Chondrocyte (in vitro differentiated cells): ENCODE measurements at regions not wholly inside any gene's neighbourhood (a gene's known extent, or its start where the extent isn't known, plus 50 kb on each side); places are given as distances from the start of the nearest gene placed in this dataset.

ENCODE experiments used
- DNase-seq: peaks from one replicate; pipeline ENCODE4 v3.0.0; 2021; ENCODE audit warnings: mixed read lengths, low spot score
- H3K27ac Mint-ChIP-seq: one replicate; pipeline ENCODE4 v1.8.0; 2021; ENCODE audit warnings: mild to moderate bottlenecking, moderate library complexity, mixed read lengths; ENCODE audit not compliant: unreplicated experiment
- H3K27me3 Mint-ChIP-seq: 2 replicates; pipeline ENCODE4 v1.8.0; 2021; ENCODE audit warnings: low read depth, mixed read lengths
- H3K36me3 Mint-ChIP-seq: 2 replicates; pipeline ENCODE4 v1.8.0; 2021; ENCODE audit warnings: low read depth, mixed read lengths
- H3K4me1 Mint-ChIP-seq: 2 replicates; pipeline ENCODE4 v1.8.0; 2021; ENCODE audit warnings: low read depth, mild to moderate bottlenecking, mixed read lengths
- H3K4me3 Mint-ChIP-seq: one replicate; pipeline ENCODE4 v1.8.0; 2021; ENCODE audit warnings: mild to moderate bottlenecking, moderate library complexity, mixed read lengths; ENCODE audit not compliant: unreplicated experiment
- H3K9me3 Mint-ChIP-seq: 2 replicates; pipeline ENCODE4 v1.8.0; 2021; ENCODE audit warnings: low read depth, mixed read lengths
- CTCF ChIP-seq: fragments of 200-600 bp; sonication (generic); IDR thresholded peaks from 2 replicates; pipeline ENCODE4 v1.5.0; 2021; ENCODE audit warnings: antibody characterized with exemption, mild to moderate bottlenecking, moderate library complexity

- Mint-ChIP-seq H3K4me1 (no peaks in the 10 kb centered on the region), H3K36me3 (no peaks in the 10 kb centered on the region), H3K27ac (no peak overlapping the region), H3K27me3 (no peaks in the 10 kb centered on the region), H3K9me3 (peaks cover 20% of the 10 kb centered on the region), H3K4me3 (no peak overlapping the region)
- TF ChIP-seq CTCF, result no peak
- no peak for DNase-seq
Measured at GRCh38 chr16:49096176-49096945, 185.3 kb downstream of the CBLN1 start.

GRCh38 chr16:49095539-49095938, 186.1 kb downstream of the CBLN1 start:
- TF ChIP-seq CTCF, result no peak
- H3K4me1 Mint-ChIP-seq, result no peaks in the 10 kb centered on the region
- H3K9me3 Mint-ChIP-seq, result peaks cover 13% of the 10 kb centered on the region
- no peak overlapping the region for H3K27ac Mint-ChIP-seq
- H3K4me3 Mint-ChIP-seq, result no peak overlapping the region
- no peaks in the 10 kb centered on the region for H3K36me3 Mint-ChIP-seq
- no peaks in the 10 kb centered on the region for H3K27me3 Mint-ChIP-seq
- DNase-seq, result no peak

DNA sequence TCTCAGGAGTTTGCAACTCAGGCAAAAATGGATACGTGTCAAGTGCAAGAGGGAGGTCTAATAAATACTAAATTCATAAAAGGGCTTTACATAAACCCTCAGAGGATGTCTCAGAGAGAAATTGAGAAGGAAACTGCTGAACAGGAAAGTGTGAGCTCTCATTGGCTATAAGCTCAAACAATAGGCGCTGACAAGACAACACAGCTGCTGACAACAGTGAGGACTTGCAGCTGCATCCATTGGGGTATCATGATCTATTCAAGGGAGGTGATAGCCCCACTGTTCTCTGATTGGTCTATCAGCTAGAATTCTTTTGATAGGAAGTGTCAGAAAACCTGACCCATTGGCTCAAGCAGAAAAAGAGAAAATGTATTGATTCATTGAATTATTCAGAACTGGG, 187.2 kb downstream of the CBLN1 start:
- no peak for TF ChIP-seq CTCF
- peaks cover 8% of the 10 kb centered on the region for H3K9me3 Mint-ChIP-seq
- no peaks in the 10 kb centered on the region for H3K27me3 Mint-ChIP-seq
- H3K36me3 Mint-ChIP-seq, result no peaks in the 10 kb centered on the region
- no peak overlapping the region for H3K27ac Mint-ChIP-seq
- H3K4me1 Mint-ChIP-seq, result no peaks in the 10 kb centered on the region
- no peak overlapping the region for H3K4me3 Mint-ChIP-seq
- no peak for DNase-seq

- no peaks in the 10 kb centered on the region for H3K27me3 Mint-ChIP-seq
- no peaks in the 10 kb centered on the region for H3K4me1 Mint-ChIP-seq
- no peak overlapping the region for H3K27ac Mint-ChIP-seq
- DNase-seq, result no peak
- TF ChIP-seq CTCF, result no peak
- H3K36me3 Mint-ChIP-seq, result no peaks in the 10 kb centered on the region
- H3K4me3 Mint-ChIP-seq, result no peak overlapping the region
- H3K9me3 Mint-ChIP-seq, result peaks cover 9% of the 10 kb centered on the region
Measured at GRCh38 chr16:49093939-49094338, 187.7 kb downstream of the CBLN1 start.

DNA sequence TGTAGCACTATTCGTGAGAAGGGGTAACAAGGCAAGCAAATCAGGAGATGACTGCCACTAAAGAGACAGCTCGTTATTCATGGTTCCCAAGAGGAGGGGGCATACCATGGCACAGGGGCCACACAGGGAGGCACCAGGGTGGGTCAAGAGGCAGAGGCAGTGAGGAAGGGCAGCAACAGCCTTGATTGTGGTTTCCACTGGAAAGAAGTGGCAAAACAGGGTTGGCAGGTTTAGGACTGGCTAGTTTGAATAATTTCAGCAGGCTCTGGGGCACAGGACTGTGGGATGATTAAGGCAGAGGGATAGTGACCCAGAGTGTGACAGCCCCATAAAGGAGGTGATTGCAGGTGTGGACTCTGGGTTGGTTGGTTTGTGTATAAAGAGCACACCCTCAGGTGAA, 188.9 kb downstream of the CBLN1 start:
- no peaks in the 10 kb centered on the region for H3K36me3 Mint-ChIP-seq
- DNase-seq, result no peak
- no peaks in the 10 kb centered on the region for H3K27me3 Mint-ChIP-seq
- H3K4me1 Mint-ChIP-seq, result no peaks in the 10 kb centered on the region
- no peak overlapping the region for H3K4me3 Mint-ChIP-seq
- peaks cover 5% of the 10 kb centered on the region for H3K9me3 Mint-ChIP-seq
- H3K27ac Mint-ChIP-seq, result no peak overlapping the region
- TF ChIP-seq CTCF, result no peak
